ENCODE measurements at regions not wholly inside any gene's neighbourhood (a gene's known extent, or its start where the extent isn't known, plus 50 kb on each side); places are given as distances from the start of the nearest gene placed in this dataset.

DNA sequence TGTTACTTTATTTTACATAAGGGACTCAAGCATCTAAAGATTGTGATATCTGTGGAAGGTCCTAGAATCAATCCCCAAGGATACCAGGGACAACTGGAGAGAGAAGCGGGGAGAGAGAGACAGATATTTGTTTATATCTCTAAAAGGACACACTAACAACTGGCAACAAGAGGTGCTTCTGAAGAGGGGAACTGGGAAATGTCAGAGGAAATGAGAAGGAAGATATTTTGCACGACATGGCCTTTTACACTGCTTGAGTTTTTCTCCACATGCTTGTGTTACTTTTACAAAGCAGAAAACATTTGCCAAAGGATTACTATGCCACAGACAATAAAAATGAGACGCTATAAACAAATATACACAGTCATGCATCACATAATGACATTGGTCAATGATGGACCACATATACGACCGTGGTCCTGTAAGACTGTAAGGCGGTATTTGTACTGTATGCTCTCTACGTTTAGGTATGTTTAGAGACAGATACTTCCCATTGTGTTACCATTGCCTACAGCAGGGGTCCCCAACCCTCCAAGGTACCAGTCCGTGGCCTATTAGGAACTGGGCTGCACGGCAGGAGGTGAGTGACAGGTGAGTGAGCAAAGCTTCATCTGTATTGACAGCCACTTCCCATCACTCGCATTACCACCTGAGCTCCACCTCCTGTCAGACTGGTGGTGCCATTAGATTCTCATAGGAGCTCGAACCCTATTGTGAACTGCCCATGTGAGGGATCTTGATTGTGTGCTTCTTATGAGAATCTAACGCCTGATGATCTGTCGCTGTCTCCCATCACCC, 64.6 kb upstream of the PTPN1 start:
- no peak for TF ChIP-seq CTCF (IDR thresholded peaks at IDR 0.05; ENCODE audit: borderline replicate concordance, extremely low read depth, low read length, poor library complexity, severe bottlenecking)
- TF ChIP-seq EZH2 (IDR thresholded peaks at IDR 0.05; ENCODE audit: borderline replicate concordance, low read depth, low read length, severe bottlenecking): no peak

All from DND-41 (cell line).